Effector memory CD4-positive, alpha-beta T cell (primary cell): ENCODE measurements at regions not wholly inside any gene's neighbourhood (a gene's known extent, or its start where the extent isn't known, plus 50 kb on each side); places are given as distances from the start of the nearest gene placed in this dataset.

Experiments
- DNase-seq, 3 donors: peaks; one replicate each; pipeline ENCODE4 v3.0.0-alpha.2; 2020
- H3K27ac ChIP-seq: 2 replicates; pipeline ENCODE4 v1.7.0; 2013; ENCODE audit warnings: mild to moderate bottlenecking, low read length, moderate library complexity; ENCODE audit not compliant: insufficient read depth, poor library complexity, severe bottlenecking
- H3K27me3 ChIP-seq: replicated peaks from 2 replicates; pipeline ENCODE4 v1.7.0; 2013; ENCODE audit warnings: mild to moderate bottlenecking, low read length; ENCODE audit not compliant: insufficient read depth, control insufficient read depth, poor library complexity, severe bottlenecking
- H3K36me3 ChIP-seq: 2 replicates; pipeline ENCODE4 v1.7.0; 2013; ENCODE audit warnings: mild to moderate bottlenecking, low read length, moderate library complexity; ENCODE audit not compliant: control insufficient read depth, insufficient read depth
- H3K4me1 ChIP-seq: 2 replicates; pipeline ENCODE4 v1.7.0; 2013; ENCODE audit warnings: low read length, mild to moderate bottlenecking; ENCODE audit not compliant: control insufficient read depth, insufficient read depth, poor library complexity, severe bottlenecking
- H3K4me3 ChIP-seq: 2 replicates; pipeline ENCODE4 v1.7.0; 2013; ENCODE audit warnings: low read length, low read depth, mild to moderate bottlenecking; ENCODE audit not compliant: insufficient read depth, poor library complexity, severe bottlenecking
- H3K9me3 ChIP-seq: 2 replicates; pipeline ENCODE4 v1.7.0; 2013; ENCODE audit warnings: mild to moderate bottlenecking, low read length, moderate library complexity; ENCODE audit not compliant: control insufficient read depth

GRCh38 chr7:20839196-20839735, 52.6 kb upstream of the SP8 start:
- Histone ChIP-seq H3K27ac (no peak overlapping the region), H3K27me3 (no peaks in the 10 kb centered on the region), H3K36me3 (no peaks in the 10 kb centered on the region), H3K4me1 (no peaks in the 10 kb centered on the region), H3K4me3 (no peak overlapping the region), H3K9me3 (no peaks in the 10 kb centered on the region)
- DNase-seq: no peak

GRCh38 chr7:20839987-20840386, 53.3 kb upstream of the SP8 start:
- no peaks in the 10 kb centered on the region for H3K9me3 ChIP-seq
- no peaks in the 10 kb centered on the region for H3K4me1 ChIP-seq
- no peaks in the 10 kb centered on the region for H3K27me3 ChIP-seq
- DNase-seq: no peak
- no peaks in the 10 kb centered on the region for H3K36me3 ChIP-seq
- H3K4me3 ChIP-seq: no peak overlapping the region
- no peak overlapping the region for H3K27ac ChIP-seq

DNA sequence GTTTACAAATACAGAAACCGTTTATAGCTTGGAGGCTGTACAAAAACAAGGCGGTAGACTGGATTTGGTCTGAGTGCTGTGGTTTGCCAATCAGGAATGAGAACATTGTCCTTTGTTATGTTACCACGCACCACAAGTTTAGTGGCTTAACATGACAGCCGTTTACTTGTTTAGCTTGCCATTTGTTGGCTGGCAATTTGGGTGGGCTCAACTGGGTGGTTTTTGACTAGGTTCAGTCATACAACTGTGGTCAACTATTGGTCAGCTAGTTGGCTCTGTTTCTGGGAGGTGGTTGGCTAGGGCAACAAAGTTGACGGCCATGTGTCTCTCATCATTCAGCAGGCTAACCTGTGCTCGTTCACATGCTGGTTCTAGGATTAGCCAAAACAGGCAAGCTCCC, 60.1 kb upstream of the SP8 start:
- Histone ChIP-seq H3K27me3 (no peaks in the 10 kb centered on the region), H3K27ac (no peak overlapping the region), H3K36me3 (no peaks in the 10 kb centered on the region), H3K4me3 (no peak overlapping the region), H3K9me3 (no peaks in the 10 kb centered on the region), H3K4me1 (no peaks in the 10 kb centered on the region)
- DNase-seq: no peak

DNA sequence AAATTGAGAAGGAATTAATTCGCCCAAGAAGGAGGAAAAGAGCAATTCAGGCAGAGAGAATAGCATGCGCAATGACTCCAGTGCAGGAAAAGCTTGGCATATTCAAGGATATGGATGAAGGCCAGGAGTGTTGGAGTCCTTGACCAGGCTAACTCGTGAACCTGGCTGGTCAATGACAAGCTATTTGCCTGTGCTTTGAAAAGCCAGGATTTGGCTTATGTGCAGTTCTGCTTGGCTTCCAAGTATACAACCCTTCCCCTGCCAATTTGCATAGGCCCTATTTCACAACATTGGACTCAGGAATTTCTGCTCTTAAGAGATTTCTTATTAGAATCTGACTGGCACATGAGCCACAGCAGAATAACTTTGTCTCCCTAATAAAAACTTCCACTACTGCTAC, 72.3 kb upstream of the SP8 start:
- H3K4me3 ChIP-seq: no peak overlapping the region
- H3K27me3 ChIP-seq: no peaks in the 10 kb centered on the region
- no peaks in the 10 kb centered on the region for H3K9me3 ChIP-seq
- H3K27ac ChIP-seq: no peak overlapping the region
- no peak for DNase-seq
- H3K4me1 ChIP-seq: no peaks in the 10 kb centered on the region
- no peaks in the 10 kb centered on the region for H3K36me3 ChIP-seq

DNA sequence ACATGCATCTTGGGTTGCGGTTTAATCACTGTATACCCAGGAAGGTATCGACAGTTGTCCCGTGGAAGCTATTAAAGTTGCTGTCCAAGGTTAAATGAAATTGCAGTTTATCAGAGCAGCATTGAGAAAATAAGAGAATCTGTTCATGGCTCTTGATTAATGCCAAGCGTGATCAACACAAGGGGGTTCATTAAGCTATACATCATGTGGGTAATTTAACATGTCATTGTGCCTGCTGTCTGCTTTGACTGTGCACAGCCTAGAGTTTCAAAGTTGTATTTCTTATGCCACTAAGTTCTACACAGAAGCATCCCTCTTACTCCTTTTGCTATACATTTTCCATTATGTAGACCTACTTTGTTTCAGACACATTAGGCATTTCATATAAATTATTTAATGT, 74.8 kb upstream of the SP8 start:
- Histone ChIP-seq H3K27ac (no peak overlapping the region), H3K36me3 (no peaks in the 10 kb centered on the region), H3K9me3 (no peaks in the 10 kb centered on the region), H3K4me3 (no peak overlapping the region), H3K27me3 (no peaks in the 10 kb centered on the region), H3K4me1 (no peaks in the 10 kb centered on the region)
- no peak for DNase-seq

DNA sequence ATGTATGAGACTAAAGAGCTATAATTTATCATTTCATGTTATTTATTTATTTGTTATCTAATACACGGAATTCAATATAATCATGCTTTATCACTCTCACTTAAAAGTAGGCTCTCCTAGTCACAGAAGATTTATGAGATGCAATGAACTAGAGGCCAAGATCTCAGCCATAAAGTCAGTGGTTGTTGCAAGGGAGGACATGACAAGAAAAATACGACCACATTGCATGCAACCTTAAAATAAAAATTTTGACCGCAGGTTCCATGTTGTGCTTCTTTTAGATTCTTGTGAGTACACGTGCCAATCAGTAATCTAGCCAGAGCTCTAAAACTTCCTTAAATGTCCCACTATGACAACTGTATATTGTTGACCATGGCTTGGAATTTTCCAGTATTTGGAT, 75.9 kb upstream of the SP8 start:
- no peaks in the 10 kb centered on the region for H3K4me1 ChIP-seq
- H3K4me3 ChIP-seq: no peak overlapping the region
- H3K9me3 ChIP-seq: no peaks in the 10 kb centered on the region
- no peaks in the 10 kb centered on the region for H3K36me3 ChIP-seq
- H3K27ac ChIP-seq: no peak overlapping the region
- H3K27me3 ChIP-seq: no peaks in the 10 kb centered on the region
- no peak for DNase-seq

DNA sequence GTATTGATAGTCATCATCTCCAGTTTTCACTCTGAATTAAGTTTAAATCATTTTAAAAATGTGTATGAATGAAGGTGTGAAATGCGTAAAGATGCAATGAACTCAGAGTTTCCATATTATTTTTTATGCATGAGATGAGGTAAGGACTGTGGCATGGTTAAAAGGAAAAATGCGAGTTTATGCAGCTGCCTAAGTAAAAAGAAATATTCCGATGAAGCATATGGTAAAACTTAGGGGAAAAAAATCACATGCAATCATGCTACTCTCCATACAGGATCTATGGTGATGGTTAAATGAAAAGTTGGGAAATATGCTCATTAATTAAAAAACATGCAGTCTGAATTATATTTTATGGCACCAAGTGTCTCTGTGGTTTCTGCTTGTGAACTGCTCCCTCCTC, 77.5 kb upstream of the SP8 start:
- H3K27ac ChIP-seq: no peak overlapping the region
- H3K4me3 ChIP-seq: no peak overlapping the region
- H3K27me3 ChIP-seq: no peaks in the 10 kb centered on the region
- no peaks in the 10 kb centered on the region for H3K9me3 ChIP-seq
- DNase-seq: no peak
- H3K4me1 ChIP-seq: no peaks in the 10 kb centered on the region
- no peaks in the 10 kb centered on the region for H3K36me3 ChIP-seq

GRCh38 chr7:20865684-20866083, 79.0 kb upstream of the SP8 start:
- Histone ChIP-seq H3K27ac (no peak overlapping the region), H3K9me3 (no peaks in the 10 kb centered on the region), H3K36me3 (no peaks in the 10 kb centered on the region), H3K4me3 (no peak overlapping the region), H3K27me3 (no peaks in the 10 kb centered on the region), H3K4me1 (no peaks in the 10 kb centered on the region)
- DNase-seq: no peak

DNA sequence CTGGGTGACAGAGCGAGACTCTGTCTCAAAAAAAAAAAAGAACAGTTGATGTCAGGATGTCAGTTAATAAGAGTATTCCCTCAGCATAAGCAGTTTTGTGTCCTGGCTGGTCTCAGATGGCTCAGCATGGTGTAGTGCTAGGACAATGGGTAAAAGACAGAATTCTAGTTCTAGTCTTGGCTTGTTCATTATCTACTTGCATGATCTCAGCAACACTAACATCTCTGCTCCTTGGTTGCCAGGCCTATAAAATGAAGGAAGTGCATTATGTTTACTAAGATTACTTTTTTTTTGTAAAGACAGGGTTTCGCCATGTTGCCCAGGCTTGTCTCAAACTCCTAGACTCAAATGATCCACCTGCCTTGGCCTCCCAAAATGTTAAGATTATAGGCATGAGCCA, 84.3 kb upstream of the SP8 start:
- Histone ChIP-seq H3K9me3 (no peaks in the 10 kb centered on the region), H3K4me1 (no peaks in the 10 kb centered on the region), H3K27me3 (no peaks in the 10 kb centered on the region), H3K27ac (no peak overlapping the region), H3K36me3 (no peaks in the 10 kb centered on the region), H3K4me3 (no peak overlapping the region)
- DNase-seq: no peak

DNA sequence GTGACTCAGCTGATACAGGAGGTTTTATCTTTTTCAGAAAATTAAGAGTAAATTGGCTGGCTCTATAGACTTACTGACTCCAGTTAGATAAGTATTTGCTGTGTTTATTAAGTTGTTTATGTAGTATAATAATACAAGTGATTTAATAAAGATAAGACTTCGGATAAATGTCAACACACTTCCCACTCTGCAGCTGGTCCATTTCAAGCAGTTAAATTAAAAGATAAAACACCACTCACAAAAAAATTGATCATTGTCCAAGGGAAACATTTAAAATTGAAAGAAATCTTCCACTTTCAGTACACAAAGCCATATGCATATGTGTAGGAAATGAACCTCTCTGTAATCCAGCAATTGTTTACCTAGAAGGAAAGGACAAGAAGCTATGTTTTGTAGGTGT, 106.1 kb upstream of the SP8 start:
- Histone ChIP-seq H3K36me3 (no peaks in the 10 kb centered on the region), H3K27ac (no peak overlapping the region), H3K4me3 (no peak overlapping the region), H3K4me1 (no peaks in the 10 kb centered on the region), H3K27me3 (no peaks in the 10 kb centered on the region), H3K9me3 (no peaks in the 10 kb centered on the region)
- DNase-seq: no peak

DNA sequence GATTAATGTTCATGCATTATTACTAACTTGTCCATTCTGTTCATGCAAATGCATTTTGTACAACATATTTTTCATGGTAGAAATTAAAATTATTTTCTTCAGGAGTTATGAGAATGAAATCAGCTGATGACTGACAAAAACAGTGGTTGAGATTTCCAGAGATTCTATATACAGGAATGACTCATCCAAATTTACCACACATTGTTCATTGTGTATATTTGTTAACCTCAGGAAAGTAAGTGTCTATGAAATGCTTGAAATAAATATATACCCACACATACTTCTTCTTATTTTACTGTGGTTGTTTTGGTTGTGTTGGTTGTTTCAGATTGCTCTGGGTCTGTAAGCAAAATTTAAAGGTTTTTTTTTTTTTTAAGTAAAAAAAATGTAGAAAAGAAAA, 108.1 kb upstream of the SP8 start:
- no peaks in the 10 kb centered on the region for H3K36me3 ChIP-seq
- no peak overlapping the region for H3K27ac ChIP-seq
- H3K4me3 ChIP-seq: no peak overlapping the region
- H3K27me3 ChIP-seq: no peaks in the 10 kb centered on the region
- no peaks in the 10 kb centered on the region for H3K4me1 ChIP-seq
- H3K9me3 ChIP-seq: no peaks in the 10 kb centered on the region
- DNase-seq: no peak
